Calu3 (cell line): ENCODE measurements at regions not wholly inside any gene's neighbourhood (a gene's known extent, or its start where the extent isn't known, plus 50 kb on each side); places are given as distances from the start of the nearest gene placed in this dataset.

Source experiments
- BruUV-seq: library from RNA; stranded (reverse); fragments of 400-500 nt; replicated peaks from 2 replicates; lab custom pipeline; 2021; lab: Mats Ljungman, UMichigan
- CTCF ChIA-PET: fragments of 300-600 bp; sonication (Branson Sonifier 250); formaldehyde crosslinking; loops from one replicate; lab custom pipeline; 2022; ENCODE audit warnings: antibody characterized with exemption; lab: Charles Lee
- DNase-seq: peaks from one replicate; pipeline ENCODE4 v3.0.0; 2022
- H3K27ac Mint-ChIP-seq: one replicate; pipeline ENCODE4 v1.8.0; 2022; ENCODE audit warnings: mixed read lengths; ENCODE audit not compliant: unreplicated experiment
- H3K27me3 Mint-ChIP-seq: one replicate; pipeline ENCODE4 v1.8.0; 2022; ENCODE audit warnings: mixed read lengths; ENCODE audit not compliant: unreplicated experiment
- H3K36me3 Mint-ChIP-seq: one replicate; pipeline ENCODE4 v1.8.0; 2022; ENCODE audit warnings: mild to moderate bottlenecking, moderate library complexity, mixed read lengths; ENCODE audit not compliant: insufficient read depth, unreplicated experiment
- H3K4me1 Mint-ChIP-seq: one replicate; pipeline ENCODE4 v1.8.0; 2022; ENCODE audit warnings: mild to moderate bottlenecking, low read depth, mixed read lengths; ENCODE audit not compliant: unreplicated experiment
- H3K4me3 Mint-ChIP-seq: one replicate; pipeline ENCODE4 v1.8.0; 2022; ENCODE audit warnings: mild to moderate bottlenecking, low read depth, moderate library complexity, mixed read lengths; ENCODE audit not compliant: unreplicated experiment
- H3K9me3 Mint-ChIP-seq: one replicate; pipeline ENCODE4 v1.8.0; 2022; ENCODE audit warnings: low read depth, mixed read lengths; ENCODE audit not compliant: unreplicated experiment
- CTCF ChIP-seq: fragments of 200-600 bp; IDR thresholded peaks from one replicate; pipeline ENCODE4 v1.8.0; 2022; ENCODE audit warnings: antibody characterized with exemption; ENCODE audit not compliant: unreplicated experiment
- intact Hi-C: fragments of 100-400 bp; cut with micrococcal nuclease; formaldehyde crosslinking; loops from one replicate; pipeline ENCODE4 v1.10.0; 2022; ENCODE audit not compliant: unreplicated experiment

DNA sequence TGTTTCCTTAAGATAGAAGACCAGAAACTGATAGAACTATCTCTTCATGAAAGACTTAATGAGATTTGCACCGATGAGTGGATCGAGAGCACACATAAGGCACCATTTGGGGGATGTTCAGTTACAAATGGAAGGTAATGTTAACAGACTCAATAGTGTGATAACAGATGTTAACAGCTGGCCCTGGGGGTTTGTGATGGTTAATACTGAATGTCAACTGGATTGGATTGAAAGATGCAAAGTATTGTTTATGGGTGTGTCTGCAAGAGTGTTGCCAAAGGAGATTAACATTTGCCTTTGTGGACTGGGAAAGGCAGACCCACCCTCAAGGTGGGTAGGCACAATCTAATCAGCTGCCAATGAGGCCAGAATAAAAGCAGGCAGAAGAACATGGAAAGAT, 130.5 kb upstream of the DGKB start:
- H3K27me3 Mint-ChIP-seq, result no peaks in the 10 kb centered on the region
- no TSS peak for BruUV-seq
- CTCF ChIA-PET, result no interaction called here
- H3K27ac Mint-ChIP-seq, result no peak overlapping the region
- H3K36me3 Mint-ChIP-seq, result no peaks in the 10 kb centered on the region
- TF ChIP-seq CTCF, result no peak
- intact Hi-C loops, result no loop called here
- H3K4me1 Mint-ChIP-seq, result no peaks in the 10 kb centered on the region
- H3K4me3 Mint-ChIP-seq, result no peak overlapping the region
- no peak for DNase-seq
- H3K9me3 Mint-ChIP-seq, result no peaks in the 10 kb centered on the region

DNA sequence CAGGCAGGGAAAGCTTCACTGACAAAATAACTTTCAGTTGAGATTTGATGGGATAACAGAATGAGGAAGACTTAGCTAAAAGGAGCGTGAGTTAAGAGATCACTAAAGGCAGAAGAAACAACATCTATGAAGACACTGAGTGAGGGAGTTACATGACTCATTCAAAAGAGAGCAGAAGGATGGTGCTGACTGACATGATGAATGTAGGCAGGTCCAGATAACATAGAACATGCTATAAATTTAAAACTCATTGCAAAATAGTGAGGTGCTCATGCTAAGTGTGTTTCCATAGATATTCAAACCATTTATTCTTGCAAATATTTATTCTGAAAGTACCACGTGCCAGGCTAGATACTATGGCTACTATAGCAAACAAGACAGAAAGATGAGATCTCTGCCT, 116.4 kb upstream of the DGKB start:
- H3K27me3 Mint-ChIP-seq, result no peaks in the 10 kb centered on the region
- intact Hi-C loops, result loop anchor here (5.0 kb wide), 2 partner anchors 322 to 1737 kb away; no protein-coding TSS in a partner anchor
- no TSS peak for BruUV-seq
- no peaks in the 10 kb centered on the region for H3K36me3 Mint-ChIP-seq
- H3K9me3 Mint-ChIP-seq, result no peaks in the 10 kb centered on the region
- no peak for DNase-seq
- no peak overlapping the region for H3K4me3 Mint-ChIP-seq
- H3K4me1 Mint-ChIP-seq, result peaks cover 17% of the 10 kb centered on the region
- CTCF ChIA-PET, result interaction anchor here (1.1 kb wide), 1 partner anchor 12 kb away, joined by 3 read pairs; no protein-coding TSS in a partner anchor
- H3K27ac Mint-ChIP-seq, result no peak overlapping the region
- no peak for TF ChIP-seq CTCF

- intact Hi-C loops, result loop anchor here (1.0 to 5.0 kb wide), 4 partner anchors 92 to 1734 kb away; no protein-coding TSS in a partner anchor
- H3K27ac Mint-ChIP-seq, result peak overlapping the region; percentile 78
- peaks cover 17% of the 10 kb centered on the region for H3K4me1 Mint-ChIP-seq
- H3K36me3 Mint-ChIP-seq, result no peaks in the 10 kb centered on the region
- H3K27me3 Mint-ChIP-seq, result no peaks in the 10 kb centered on the region
- CTCF ChIA-PET, result interaction anchor here (0.6 to 2.5 kb wide), 12 partner anchors 9 to 303 kb away, joined by 3 to 55 read pairs (median 6); partner anchors contain the start of gene DGKB
- DNase-seq, result peak; percentile 9
- no peak for TF ChIP-seq CTCF
- no peak overlapping the region for H3K4me3 Mint-ChIP-seq
- H3K9me3 Mint-ChIP-seq, result no peaks in the 10 kb centered on the region
- BruUV-seq, result no TSS peak
These were observed 114.2 kb upstream of the DGKB start for GRCh38 chr7:15016766-15017165.

- TF ChIP-seq CTCF, result no peak
- DNase-seq, result no peak
- no peaks in the 10 kb centered on the region for H3K9me3 Mint-ChIP-seq
- H3K27ac Mint-ChIP-seq, result peak overlapping the region; percentile 78
- H3K4me1 Mint-ChIP-seq, result peaks cover 17% of the 10 kb centered on the region
- intact Hi-C loops, result loop anchor here (1.0 to 5.0 kb wide), 4 partner anchors 91 to 1734 kb away; no protein-coding TSS in a partner anchor
- no TSS peak for BruUV-seq
- CTCF ChIA-PET, result interaction anchor here (0.6 to 2.5 kb wide), 18 partner anchors 9 to 705 kb away, joined by 3 to 55 read pairs (median 5); partner anchors contain the start of gene DGKB
- H3K4me3 Mint-ChIP-seq, result no peak overlapping the region
- H3K27me3 Mint-ChIP-seq, result no peaks in the 10 kb centered on the region
- H3K36me3 Mint-ChIP-seq, result no peaks in the 10 kb centered on the region
These were observed 113.7 kb upstream of the DGKB start for GRCh38 chr7:15016315-15016667.
